ENCODE measurements at regions not wholly inside any gene's neighbourhood (a gene's known extent, or its start where the extent isn't known, plus 50 kb on each side); places are given as distances from the start of the nearest gene placed in this dataset.

DNA sequence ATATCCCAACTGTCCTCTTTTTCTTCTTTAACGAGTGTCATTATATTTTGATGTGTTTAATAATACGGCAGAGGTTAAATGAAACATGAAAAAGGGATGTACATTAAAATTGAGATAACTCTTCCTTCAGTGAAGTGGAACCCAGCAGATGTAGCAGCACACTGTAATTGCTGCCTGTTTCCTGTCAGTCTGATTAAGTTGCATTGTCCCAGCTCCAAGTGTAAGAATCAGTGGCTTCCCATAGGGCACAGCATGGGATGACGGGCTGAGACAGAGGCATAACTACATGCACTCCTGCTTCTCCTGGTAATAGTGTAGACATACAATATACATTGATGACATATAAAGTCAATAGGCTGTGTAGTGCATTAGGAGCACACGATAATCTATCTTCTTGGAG, 175.8 kb upstream of the TCF4 start:
- DNase-seq, result no peak
- 69 to 81% (median 74%) methylated on average over 4 of the region's 4 CpGs for WGBS, 4 donors
- Histone ChIP-seq H3K36me3 (no peaks in the 10 kb centered on the region), H3K4me1 (no peaks in the 10 kb centered on the region), H3K9me3 (no peaks in the 10 kb centered on the region), H3K27ac (no peak overlapping the region), H3K4me3 (no peak overlapping the region), H3K27me3 (no peaks in the 10 kb centered on the region)
- no peak for ATAC-seq
- intact Hi-C loops (cut with DNase I), result loop anchor here in 1 of 10 donors (10.0 kb wide), 1 partner anchor 169 kb away; no protein-coding TSS in a partner anchor
- TF ChIP-seq POLR2A (IDR thresholded peaks at IDR 0.05), result no peak
- TF ChIP-seq, protein P1, sequence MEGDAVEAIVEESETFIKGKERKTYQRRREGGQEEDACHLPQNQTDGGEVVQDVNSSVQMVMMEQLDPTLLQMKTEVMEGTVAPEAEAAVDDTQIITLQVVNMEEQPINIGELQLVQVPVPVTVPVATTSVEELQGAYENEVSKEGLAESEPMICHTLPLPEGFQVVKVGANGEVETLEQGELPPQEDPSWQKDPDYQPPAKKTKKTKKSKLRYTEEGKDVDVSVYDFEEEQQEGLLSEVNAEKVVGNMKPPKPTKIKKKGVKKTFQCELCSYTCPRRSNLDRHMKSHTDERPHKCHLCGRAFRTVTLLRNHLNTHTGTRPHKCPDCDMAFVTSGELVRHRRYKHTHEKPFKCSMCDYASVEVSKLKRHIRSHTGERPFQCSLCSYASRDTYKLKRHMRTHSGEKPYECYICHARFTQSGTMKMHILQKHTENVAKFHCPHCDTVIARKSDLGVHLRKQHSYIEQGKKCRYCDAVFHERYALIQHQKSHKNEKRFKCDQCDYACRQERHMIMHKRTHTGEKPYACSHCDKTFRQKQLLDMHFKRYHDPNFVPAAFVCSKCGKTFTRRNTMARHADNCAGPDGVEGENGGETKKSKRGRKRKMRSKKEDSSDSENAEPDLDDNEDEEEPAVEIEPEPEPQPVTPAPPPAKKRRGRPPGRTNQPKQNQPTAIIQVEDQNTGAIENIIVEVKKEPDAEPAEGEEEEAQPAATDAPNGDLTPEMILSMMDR (IDR thresholded peaks at IDR 0.05), result no peak

DNA sequence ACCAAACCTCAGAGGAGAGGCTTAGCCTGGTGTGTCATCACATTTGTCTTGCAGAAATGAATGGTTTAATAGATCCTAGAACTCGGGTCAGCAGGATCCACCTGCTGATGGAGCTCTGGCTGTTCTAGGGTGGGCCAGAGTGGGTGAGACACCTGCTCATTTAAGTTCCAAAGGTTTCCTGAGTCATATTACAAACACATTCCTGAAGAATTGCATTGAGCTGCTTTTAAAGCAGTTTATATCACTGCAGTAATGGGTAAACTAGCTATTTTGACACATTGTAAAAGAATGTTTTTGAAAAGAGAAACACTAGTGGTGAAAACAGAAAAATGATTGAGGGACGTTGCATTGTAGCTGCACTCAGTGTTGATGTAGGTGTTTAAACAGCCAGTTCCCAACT, 175.3 kb upstream of the TCF4 start:
- no peaks in the 10 kb centered on the region for H3K36me3 ChIP-seq
- H3K27ac ChIP-seq, result no peak overlapping the region
- 80 to 90% (median 85%) methylated on average over 2 of the region's 2 CpGs for WGBS, 4 donors
- no peak for DNase-seq
- no peaks in the 10 kb centered on the region for H3K9me3 ChIP-seq
- TF ChIP-seq POLR2A (IDR thresholded peaks at IDR 0.05), result no peak
- TF ChIP-seq, protein P1 (IDR thresholded peaks at IDR 0.05), result no peak
- intact Hi-C loops (cut with DNase I), result loop anchor here in 1 of 10 donors (10.0 kb wide), 1 partner anchor 168 kb away; no protein-coding TSS in a partner anchor
- no peaks in the 10 kb centered on the region for H3K27me3 ChIP-seq
- no peaks in the 10 kb centered on the region for H3K4me1 ChIP-seq
- H3K4me3 ChIP-seq, result no peak overlapping the region
- no peak for ATAC-seq

DNA sequence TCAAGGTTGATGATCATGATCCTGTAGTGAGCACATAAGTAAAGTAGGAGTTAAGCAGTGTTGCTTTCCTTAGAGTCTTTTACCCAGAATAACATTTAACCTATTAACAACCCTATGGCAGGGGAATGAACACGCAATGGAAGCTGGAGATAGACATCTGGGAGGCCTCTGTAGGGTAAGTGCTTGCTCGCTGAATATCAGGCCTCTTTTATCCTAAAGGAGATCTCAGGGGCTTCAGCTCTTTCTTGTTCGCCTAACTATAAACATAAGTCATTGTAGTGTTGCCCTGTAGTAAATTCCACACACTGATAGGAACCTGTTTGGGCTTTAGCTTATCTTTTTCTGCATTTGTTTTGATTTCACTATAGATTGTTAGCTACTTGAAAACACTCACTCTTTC, 174.4 kb upstream of the TCF4 start:
- no peaks in the 10 kb centered on the region for H3K27me3 ChIP-seq
- ATAC-seq (no peak), DNase-seq (no peak)
- intact Hi-C loops (cut with DNase I), result loop anchor here in 1 of 10 donors (10.0 kb wide), 1 partner anchor 168 kb away; no protein-coding TSS in a partner anchor
- H3K4me3 ChIP-seq, result no peak overlapping the region
- no peak overlapping the region for H3K27ac ChIP-seq
- H3K36me3 ChIP-seq, result no peaks in the 10 kb centered on the region
- H3K4me1 ChIP-seq, result no peaks in the 10 kb centered on the region
- H3K9me3 ChIP-seq, result no peaks in the 10 kb centered on the region
- 90 to 96% (median 94%) methylated on average over 3 of the region's 3 CpGs for WGBS, 4 donors
- TF ChIP-seq POLR2A (IDR thresholded peaks at IDR 0.05), result no peak
- TF ChIP-seq, protein P1 (IDR thresholded peaks at IDR 0.05), result no peak

DNA sequence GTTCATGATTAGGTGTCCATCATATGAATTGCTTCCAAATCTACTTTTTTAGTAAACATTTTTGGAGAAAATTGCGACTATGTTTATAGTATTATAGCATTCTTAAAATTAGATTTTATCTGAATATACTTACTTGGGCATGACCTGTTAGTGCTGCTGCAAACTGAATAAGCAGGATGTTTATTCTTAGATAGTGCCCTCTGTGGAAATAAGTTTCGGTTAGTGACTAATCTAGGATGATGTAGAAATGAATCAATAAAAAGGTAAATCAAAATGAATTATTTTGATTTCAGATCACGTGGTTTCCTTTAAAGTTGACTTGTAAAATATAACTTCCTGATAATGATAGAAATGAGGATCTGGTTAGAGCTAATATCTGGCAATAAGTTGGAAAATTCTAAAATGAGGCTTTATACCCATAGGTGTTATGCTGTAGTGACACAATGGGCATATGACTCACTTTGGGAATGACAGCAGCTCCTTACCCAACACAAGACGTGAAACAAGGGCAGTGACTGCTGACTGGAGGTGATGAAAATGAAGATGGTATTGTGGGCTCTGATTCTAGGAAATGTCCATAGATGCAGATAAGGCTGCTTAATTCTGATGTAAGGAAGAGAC, 165.8 kb upstream of the TCF4 start:
- Histone ChIP-seq H3K4me3 (no peak overlapping the region), H3K27ac (no peak overlapping the region), H3K9me3 (no peaks in the 10 kb centered on the region), H3K27me3 (no peaks in the 10 kb centered on the region), H3K4me1 (no peaks in the 10 kb centered on the region), H3K36me3 (no peaks in the 10 kb centered on the region)
- TF ChIP-seq, protein P1 (IDR thresholded peaks at IDR 0.05), result no peak
- TF ChIP-seq POLR2A (IDR thresholded peaks at IDR 0.05), result no peak
- DNase-seq, result no peak
- intact Hi-C loops (cut with DNase I), result no loop called here
- ATAC-seq, result no peak
- 78 to 86% (median 81%) methylated on average over 4 of the region's 4 CpGs for whole genome bisulfite sequencing, 4 donors
